ENCODE measurements at regions not wholly inside any gene's neighbourhood (a gene's known extent, or its start where the extent isn't known, plus 50 kb on each side); places are given as distances from the start of the nearest gene placed in this dataset.

DNA sequence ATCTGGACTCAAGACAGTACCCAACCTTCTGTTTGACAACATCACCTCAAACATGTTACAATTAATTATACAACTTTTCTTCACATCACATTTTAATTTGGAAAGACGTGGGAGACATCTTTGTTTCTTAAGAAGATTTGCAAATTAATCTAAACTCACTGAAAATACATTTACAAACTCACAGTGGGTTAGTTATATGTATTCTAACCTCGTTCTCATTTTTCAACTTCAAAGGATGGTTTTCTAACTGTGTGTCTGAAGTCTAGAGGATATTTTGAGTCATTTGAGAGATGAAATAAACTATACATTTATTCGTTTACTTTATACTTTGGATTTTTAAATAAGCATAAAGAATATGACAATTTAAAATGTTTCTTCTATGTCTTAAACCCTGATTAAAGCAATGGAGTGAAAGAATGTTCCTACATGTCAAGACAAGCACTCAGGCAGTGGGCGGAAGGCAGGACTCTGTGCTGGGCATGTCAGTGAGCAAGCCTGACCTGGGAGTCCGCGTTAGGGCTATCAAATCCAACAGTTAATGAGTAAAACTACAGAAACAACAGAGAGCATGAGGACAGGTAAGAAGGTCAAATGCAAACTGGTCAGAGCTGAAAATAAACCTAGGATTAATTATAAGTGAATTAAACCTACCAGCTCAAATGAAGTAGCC is 76.5 kb upstream of the CTTNBP2NL start:
- Histone ChIP-seq H3K36me3 (ENCODE audit: insufficient read depth, low read length) (no peaks in the 10 kb centered on the region), H3K27ac (ENCODE audit: low read depth, low read length, poor library complexity, severe bottlenecking) (no peak overlapping the region), H3K4me2 (ENCODE audit: low read length) (no peak overlapping the region), H3K9ac (ENCODE audit: low read length) (no peak overlapping the region), H3K27me3 (ENCODE audit: insufficient read depth, low read length) (no peaks in the 10 kb centered on the region), H3K9me3 (ENCODE audit: low read length) (no peaks in the 10 kb centered on the region), H2AFZ (ENCODE audit: low read length) (no peak overlapping the region), H3K79me2 (ENCODE audit: insufficient read depth, low read length) (no peaks in the 10 kb centered on the region), H4K20me1 (ENCODE audit: insufficient read depth, low read length) (no peaks in the 10 kb centered on the region), H3K9me2 (ENCODE audit: low read depth, low read length) (no peaks in the 10 kb centered on the region), H3K4me1 (ENCODE audit: insufficient read depth, low read length, severe bottlenecking) (no peaks in the 10 kb centered on the region), H3K4me3 (ENCODE audit: low read depth, low read length, poor library complexity, severe bottlenecking) (no peak overlapping the region), H3F3A (ENCODE audit: insufficient read depth, low read length) (no peaks in the 10 kb centered on the region)
- TF ChIP-seq, protein P1, sequence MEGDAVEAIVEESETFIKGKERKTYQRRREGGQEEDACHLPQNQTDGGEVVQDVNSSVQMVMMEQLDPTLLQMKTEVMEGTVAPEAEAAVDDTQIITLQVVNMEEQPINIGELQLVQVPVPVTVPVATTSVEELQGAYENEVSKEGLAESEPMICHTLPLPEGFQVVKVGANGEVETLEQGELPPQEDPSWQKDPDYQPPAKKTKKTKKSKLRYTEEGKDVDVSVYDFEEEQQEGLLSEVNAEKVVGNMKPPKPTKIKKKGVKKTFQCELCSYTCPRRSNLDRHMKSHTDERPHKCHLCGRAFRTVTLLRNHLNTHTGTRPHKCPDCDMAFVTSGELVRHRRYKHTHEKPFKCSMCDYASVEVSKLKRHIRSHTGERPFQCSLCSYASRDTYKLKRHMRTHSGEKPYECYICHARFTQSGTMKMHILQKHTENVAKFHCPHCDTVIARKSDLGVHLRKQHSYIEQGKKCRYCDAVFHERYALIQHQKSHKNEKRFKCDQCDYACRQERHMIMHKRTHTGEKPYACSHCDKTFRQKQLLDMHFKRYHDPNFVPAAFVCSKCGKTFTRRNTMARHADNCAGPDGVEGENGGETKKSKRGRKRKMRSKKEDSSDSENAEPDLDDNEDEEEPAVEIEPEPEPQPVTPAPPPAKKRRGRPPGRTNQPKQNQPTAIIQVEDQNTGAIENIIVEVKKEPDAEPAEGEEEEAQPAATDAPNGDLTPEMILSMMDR (IDR thresholded peaks at IDR 0.05; ENCODE audit: low read length) = no peak
- no peak for TF ChIP-seq EZH2 (IDR thresholded peaks at IDR 0.05; ENCODE audit: borderline replicate concordance, low read length)

DNA sequence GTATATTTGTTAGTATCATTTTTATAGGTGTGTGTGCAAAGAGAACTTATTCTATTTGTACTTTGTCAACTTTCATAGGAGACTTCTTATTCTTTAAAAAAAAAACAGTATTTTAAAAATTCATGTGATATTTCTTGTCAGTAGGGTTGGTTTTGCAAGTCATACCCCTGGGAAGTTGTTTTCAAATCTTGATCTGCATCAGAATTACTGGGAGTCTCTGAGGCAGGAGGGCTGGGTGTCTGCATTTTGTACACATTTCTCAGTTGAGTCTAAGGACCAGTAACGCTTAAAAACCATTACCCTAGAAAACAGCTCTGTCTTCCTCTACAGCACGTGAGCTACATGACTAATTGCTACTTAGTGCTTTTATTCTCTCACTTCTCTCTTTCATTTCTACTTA is 76.0 kb upstream of the CTTNBP2NL start:
- TF ChIP-seq, protein P1 (IDR thresholded peaks at IDR 0.05; ENCODE audit: low read length) = no peak
- no peak for TF ChIP-seq EZH2 (IDR thresholded peaks at IDR 0.05; ENCODE audit: borderline replicate concordance, low read length)
- no peaks in the 10 kb centered on the region for H3K79me2 ChIP-seq (ENCODE audit: insufficient read depth, low read length)
- H4K20me1 ChIP-seq (ENCODE audit: insufficient read depth, low read length) = no peaks in the 10 kb centered on the region
- H3K4me2 ChIP-seq (ENCODE audit: low read length) = no peak overlapping the region
- H3K4me1 ChIP-seq (ENCODE audit: insufficient read depth, low read length, severe bottlenecking) = no peaks in the 10 kb centered on the region
- H3K9me2 ChIP-seq (ENCODE audit: low read depth, low read length) = no peaks in the 10 kb centered on the region
- no peak overlapping the region for H3K9ac ChIP-seq (ENCODE audit: low read length)
- H3F3A ChIP-seq (ENCODE audit: insufficient read depth, low read length) = no peaks in the 10 kb centered on the region
- no peak overlapping the region for H3K27ac ChIP-seq (ENCODE audit: low read depth, low read length, poor library complexity, severe bottlenecking)
- H3K36me3 ChIP-seq (ENCODE audit: insufficient read depth, low read length) = no peaks in the 10 kb centered on the region
- H2AFZ ChIP-seq (ENCODE audit: low read length) = no peak overlapping the region
- no peaks in the 10 kb centered on the region for H3K27me3 ChIP-seq (ENCODE audit: insufficient read depth, low read length)
- H3K9me3 ChIP-seq (ENCODE audit: low read length) = no peaks in the 10 kb centered on the region
- H3K4me3 ChIP-seq (ENCODE audit: low read depth, low read length, poor library complexity, severe bottlenecking) = no peak overlapping the region

DNA sequence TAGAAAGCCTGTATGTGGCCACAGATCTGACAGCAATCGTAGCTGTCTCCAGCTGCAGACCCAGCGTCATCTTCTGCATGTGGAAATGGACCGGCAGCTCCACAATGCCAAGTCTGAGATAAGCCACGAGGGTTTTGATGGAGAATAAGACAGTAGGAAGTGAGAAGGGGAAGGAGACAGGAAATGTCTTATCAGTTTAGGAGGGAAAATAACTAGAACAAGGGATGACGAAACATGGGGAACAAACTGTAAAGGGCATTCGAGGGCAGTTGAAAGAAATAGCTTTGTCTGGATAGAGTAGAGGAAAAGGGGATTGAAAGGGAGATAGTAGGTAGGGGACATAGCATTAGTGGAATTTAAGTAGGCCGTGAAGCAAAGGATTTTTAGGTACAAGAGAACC is 74.0 kb upstream of the CTTNBP2NL start:
- Histone ChIP-seq H3K9me3 (ENCODE audit: low read length) (no peaks in the 10 kb centered on the region), H3K27ac (ENCODE audit: low read depth, low read length, poor library complexity, severe bottlenecking) (no peak overlapping the region), H3K36me3 (ENCODE audit: insufficient read depth, low read length) (no peaks in the 10 kb centered on the region), H3K4me3 (ENCODE audit: low read depth, low read length, poor library complexity, severe bottlenecking) (no peak overlapping the region), H3K4me2 (ENCODE audit: low read length) (no peak overlapping the region), H3K79me2 (ENCODE audit: insufficient read depth, low read length) (no peaks in the 10 kb centered on the region), H2AFZ (ENCODE audit: low read length) (no peak overlapping the region), H3K9me2 (ENCODE audit: low read depth, low read length) (no peaks in the 10 kb centered on the region), H3K27me3 (ENCODE audit: insufficient read depth, low read length) (no peaks in the 10 kb centered on the region), H4K20me1 (ENCODE audit: insufficient read depth, low read length) (no peaks in the 10 kb centered on the region), H3K4me1 (ENCODE audit: insufficient read depth, low read length, severe bottlenecking) (no peaks in the 10 kb centered on the region), H3K9ac (ENCODE audit: low read length) (no peak overlapping the region), H3F3A (ENCODE audit: insufficient read depth, low read length) (no peaks in the 10 kb centered on the region)
- TF ChIP-seq, protein P1 (IDR thresholded peaks at IDR 0.05; ENCODE audit: low read length) = no peak
- no peak for TF ChIP-seq EZH2 (IDR thresholded peaks at IDR 0.05; ENCODE audit: borderline replicate concordance, low read length)
